ENCODE measurements at regions not wholly inside any gene's neighbourhood (a gene's known extent, or its start where the extent isn't known, plus 50 kb on each side); places are given as distances from the start of the nearest gene placed in this dataset.

GRCh38 chr7:25454020-25454419, 225.7 kb upstream of the NPVF start:
- no peaks in the 10 kb centered on the region for H3K36me3 ChIP-seq
- no peaks in the 10 kb centered on the region for H3K27me3 ChIP-seq
- in situ Hi-C loops (cut with MboI; ENCODE audit: low sequenced_read_pairs in 4 of 4) (no loop called here), intact Hi-C loops (cut with DNase I; ENCODE audit: low total_unique reads) (no loop called here)
- DNase-seq (no peak), ATAC-seq (no peak)
- H3K4me3 ChIP-seq = no peak overlapping the region
- H3K27ac ChIP-seq = peak overlapping the region in 1 of 4 donors; percentile 52
- H3K9me3 ChIP-seq = no peaks in the 10 kb centered on the region
- H3K4me1 ChIP-seq = peaks cover 0 to 5% of the 10 kb centered on the region in 2 donors
- no peak for TF ChIP-seq CTCF (IDR thresholded peaks at IDR 0.05 in 4 of 5, conservative IDR thresholded peaks at IDR 0.05 in 1 of 5)
- TF ChIP-seq POLR2A (IDR thresholded peaks at IDR 0.05) = no peak

DNA sequence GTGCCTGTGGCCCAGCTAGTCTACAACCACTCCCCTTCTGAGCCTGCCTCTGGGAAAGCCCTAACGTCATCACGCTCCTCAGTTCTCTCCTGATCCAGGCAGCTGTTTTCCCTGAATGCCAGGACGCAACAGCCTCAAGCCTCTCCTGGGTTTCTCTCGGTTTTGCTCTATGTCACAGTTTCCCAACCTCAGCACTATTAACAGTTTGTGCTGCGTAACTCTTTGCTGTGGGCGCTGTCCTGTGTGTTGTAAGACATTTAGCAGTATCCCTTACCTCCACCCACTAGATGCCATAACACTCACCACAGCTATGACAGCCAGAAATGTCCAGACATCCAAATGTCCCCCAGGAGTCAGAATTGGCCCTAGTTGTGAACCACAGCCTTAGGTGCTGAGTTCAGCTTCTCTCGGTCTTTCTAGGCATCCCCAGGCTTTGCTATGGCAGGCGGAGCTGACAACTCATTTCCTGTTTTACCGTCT, 226.3 kb upstream of the NPVF start:
- peaks cover 0 to 5% of the 10 kb centered on the region in 2 donors for H3K4me1 ChIP-seq
- no peaks in the 10 kb centered on the region for H3K36me3 ChIP-seq
- ATAC-seq (peak; percentile 79 to 88), DNase-seq (peak; percentile 40 to 63)
- intact Hi-C loops (cut with DNase I; ENCODE audit: low total_unique reads) = no loop called here
- no peaks in the 10 kb centered on the region for H3K9me3 ChIP-seq
- H3K27me3 ChIP-seq = no peaks in the 10 kb centered on the region
- H3K27ac ChIP-seq = peak overlapping the region in 3 of 4 donors; percentile 28 to 43 (median 35)
- in situ Hi-C loops (cut with MboI; ENCODE audit: low sequenced_read_pairs in 4 of 4) = no loop called here
- TF ChIP-seq CTCF (IDR thresholded peaks at IDR 0.05 in 4 of 5, conservative IDR thresholded peaks at IDR 0.05 in 1 of 5) = no peak
- TF ChIP-seq POLR2A (IDR thresholded peaks at IDR 0.05) = no peak
- H3K4me3 ChIP-seq = no peak overlapping the region

- in situ Hi-C loops (cut with MboI; ENCODE audit: low sequenced_read_pairs in 4 of 4) (no loop called here), intact Hi-C loops (cut with DNase I; ENCODE audit: low total_unique reads) (no loop called here)
- peaks cover 0 to 5% of the 10 kb centered on the region in 2 donors for H3K4me1 ChIP-seq
- DNase-seq (no peak), ATAC-seq (no peak)
- H3K27ac ChIP-seq = peak overlapping the region in 1 of 4 donors; percentile 53
- H3K4me3 ChIP-seq = no peak overlapping the region
- no peaks in the 10 kb centered on the region for H3K27me3 ChIP-seq
- TF ChIP-seq POLR2A (IDR thresholded peaks at IDR 0.05) (no peak), CTCF (IDR thresholded peaks at IDR 0.05 in 4 of 5, conservative IDR thresholded peaks at IDR 0.05 in 1 of 5) (no peak)
- no peaks in the 10 kb centered on the region for H3K36me3 ChIP-seq
- H3K9me3 ChIP-seq = no peaks in the 10 kb centered on the region
Measured at GRCh38 chr7:25455683-25456251, 227.5 kb upstream of the NPVF start.

DNA sequence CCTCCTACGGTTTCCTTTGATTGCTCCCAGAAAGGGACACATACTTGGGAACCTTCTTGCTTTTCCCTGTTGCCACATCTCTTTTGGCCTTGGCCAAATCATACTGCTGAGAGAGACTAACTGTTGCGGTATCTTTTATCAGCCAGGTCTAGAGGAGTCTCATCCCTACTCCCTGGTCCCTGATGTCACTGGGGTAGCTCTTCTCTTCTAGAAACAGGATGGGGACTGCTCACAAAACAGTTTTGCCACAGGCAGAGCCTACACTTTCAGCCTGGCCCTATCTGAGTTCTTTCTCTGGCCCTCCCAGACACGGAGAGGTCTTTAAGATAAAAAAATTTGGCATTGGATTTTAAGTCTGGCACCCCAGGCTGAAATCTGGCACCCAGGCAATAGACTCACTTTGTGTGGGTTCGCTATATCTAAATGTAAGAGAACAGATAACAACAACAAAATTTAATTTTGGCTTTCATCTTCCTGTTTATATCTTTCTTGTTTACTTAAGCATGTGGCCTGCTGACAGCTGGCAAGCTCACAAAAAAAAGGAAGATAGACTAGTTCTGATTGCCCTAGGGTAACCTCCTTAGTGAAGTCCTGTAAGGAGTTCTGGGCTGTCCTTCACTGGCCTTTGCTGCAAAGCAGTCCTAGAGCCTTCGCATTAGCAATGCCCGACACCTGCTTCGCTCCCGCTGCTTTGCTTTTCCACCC, 228.3 kb upstream of the NPVF start:
- Histone ChIP-seq H3K27ac (peak overlapping the region in 3 of 4 donors; percentile 42 to 56 (median 53)), H3K36me3 (no peaks in the 10 kb centered on the region), H3K27me3 (no peaks in the 10 kb centered on the region), H3K9me3 (no peaks in the 10 kb centered on the region), H3K4me1 (peaks cover 0 to 5% of the 10 kb centered on the region in 2 donors), H3K4me3 (no peak overlapping the region)
- ATAC-seq (peak; percentile 45 to 59), DNase-seq (peak in 1 of 2 donors; percentile 15)
- TF ChIP-seq POLR2A (IDR thresholded peaks at IDR 0.05) (no peak), CTCF (IDR thresholded peaks at IDR 0.05 in 4 of 5, conservative IDR thresholded peaks at IDR 0.05 in 1 of 5) (no peak)
- in situ Hi-C loops (cut with MboI; ENCODE audit: low sequenced_read_pairs in 4 of 4) (no loop called here), intact Hi-C loops (cut with DNase I; ENCODE audit: low total_unique reads) (no loop called here)

All from gastrocnemius medialis (tissue), 4 donors.